ENCODE measurements at regions not wholly inside any gene's neighbourhood (a gene's known extent, or its start where the extent isn't known, plus 50 kb on each side); places are given as distances from the start of the nearest gene placed in this dataset.
A peak's percentile ranks its signal among the peaks of the same experiment; 100 is the strongest.

DNA sequence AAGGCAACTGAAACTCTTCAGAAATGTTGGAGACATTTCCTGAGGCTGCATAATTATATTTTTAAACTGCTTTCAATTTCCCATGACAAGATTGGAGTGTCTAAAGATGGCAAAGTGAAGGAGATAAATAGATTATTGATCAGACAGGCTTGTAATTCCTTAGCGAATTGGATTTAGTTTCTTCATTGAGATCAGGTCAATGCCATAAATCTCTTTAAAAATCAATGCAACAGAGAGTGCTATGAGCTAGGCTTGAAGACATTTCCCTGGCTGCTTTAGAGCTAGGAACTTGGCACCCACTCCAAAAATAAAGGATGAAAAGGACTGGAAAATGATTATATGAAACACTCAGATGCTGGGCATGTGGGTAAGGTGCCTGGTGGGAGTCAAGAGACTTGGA is 828.4 kb downstream of the TLR4 start:
- FAIRE-seq: no peak

- no peak for FAIRE-seq
Measured at GRCh38 chr9:118533101-118533500, 828.9 kb downstream of the TLR4 start.

DNA sequence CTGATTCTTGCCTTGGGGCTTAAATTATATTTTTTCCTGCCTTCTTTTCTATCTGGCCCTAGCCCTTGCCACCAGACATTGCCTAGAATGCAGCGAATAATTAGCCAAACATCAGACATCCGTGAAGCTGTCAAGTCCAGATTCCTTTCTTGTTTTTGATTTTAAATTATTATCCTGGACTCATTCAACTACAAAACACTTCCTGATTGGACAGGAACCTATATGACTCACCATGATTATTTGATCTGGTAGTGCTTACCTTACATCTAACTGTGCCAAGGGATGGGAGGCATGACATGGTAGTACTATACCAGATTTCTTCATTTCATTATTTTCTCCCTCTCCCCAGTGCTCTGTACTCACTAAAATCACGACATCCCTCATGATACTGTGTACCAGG is 829.6 kb downstream of the TLR4 start:
- no peak for FAIRE-seq

- FAIRE-seq: no peak
Measured at GRCh38 chr9:118536153-118536552, 832.0 kb downstream of the TLR4 start.

GRCh38 chr9:118538959-118539358 is 830.3 kb downstream of the BRINP1 start:
- FAIRE-seq: no peak

DNA sequence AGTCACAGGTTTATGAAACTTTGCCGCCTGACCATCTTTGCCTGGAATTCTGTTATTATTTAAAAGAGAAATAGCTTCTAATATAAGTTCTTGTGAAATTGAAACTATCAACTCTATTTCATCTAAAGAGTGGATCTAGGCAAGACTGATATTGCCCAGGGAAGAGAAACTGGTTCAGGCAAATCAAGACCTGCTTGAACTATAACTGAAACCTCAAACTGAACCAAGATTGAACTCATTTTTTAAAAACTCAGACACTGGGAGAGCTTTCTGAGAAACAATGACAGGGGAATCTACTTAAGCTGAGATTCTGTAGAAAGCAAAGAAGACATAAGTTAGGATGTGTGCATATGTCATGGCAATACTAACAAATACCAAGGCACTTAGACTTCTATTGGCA is 815.8 kb downstream of the BRINP1 start:
- FAIRE-seq: no peak

DNA sequence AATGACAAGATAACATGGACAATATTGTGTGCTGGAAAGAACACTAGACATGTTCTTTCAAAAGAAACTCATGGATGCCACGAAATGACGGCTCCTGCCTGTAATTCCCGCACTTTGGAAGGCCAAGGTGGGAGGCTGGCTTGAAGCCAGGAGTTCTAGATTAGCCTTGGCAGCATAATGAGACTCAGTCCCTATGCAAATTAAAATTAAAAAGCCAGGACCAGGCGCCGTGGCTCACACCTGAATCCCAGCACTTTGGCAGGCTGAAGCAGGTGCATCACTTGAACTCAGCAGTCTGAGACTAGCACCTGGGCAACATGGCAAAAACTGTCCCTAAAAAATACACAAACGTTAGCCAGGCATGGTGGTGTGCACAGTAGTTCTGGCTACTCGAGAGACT is 814.2 kb downstream of the BRINP1 start:
- no peak for FAIRE-seq

DNA sequence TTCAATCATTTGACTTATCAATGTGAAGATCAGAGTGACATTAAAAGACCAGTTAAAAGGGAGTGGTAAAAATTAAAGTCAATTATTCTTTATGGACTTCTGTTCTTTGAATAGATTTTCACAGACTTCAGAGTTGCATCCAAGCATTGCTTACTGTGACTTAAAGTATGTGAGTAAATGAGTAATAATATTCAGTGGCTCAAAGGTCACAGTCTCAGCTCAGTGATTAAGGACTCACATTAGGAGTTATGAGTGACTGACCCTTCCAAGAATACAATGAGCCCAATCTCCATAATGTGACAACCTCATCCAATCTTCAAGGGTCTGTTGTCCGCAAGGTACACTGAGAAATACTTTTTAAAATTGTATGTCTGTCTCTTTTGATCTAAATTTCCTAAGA is 811.2 kb downstream of the BRINP1 start:
- no peak for FAIRE-seq

- FAIRE-seq: no peak
Measured at GRCh38 chr9:118558891-118559290, 810.3 kb downstream of the BRINP1 start.

DNA sequence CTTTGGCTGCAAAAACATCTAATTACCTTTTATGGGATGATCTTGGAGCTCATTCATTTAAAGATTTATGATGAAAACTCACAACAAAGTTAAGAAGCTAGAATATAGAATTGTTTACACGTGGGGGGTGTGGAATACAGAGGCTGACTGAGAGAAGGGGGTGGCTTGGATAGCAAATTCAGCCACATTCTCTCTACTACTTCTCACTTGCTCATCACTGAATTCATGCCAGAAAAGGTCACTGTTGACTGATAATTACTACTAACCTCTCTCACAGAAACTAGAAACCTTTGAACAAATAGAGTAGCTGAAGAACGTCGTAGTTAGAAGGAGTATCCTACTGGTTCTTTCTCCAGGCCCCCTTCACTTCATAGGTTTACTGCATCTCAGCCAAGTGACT is 808.2 kb downstream of the BRINP1 start:
- no peak for FAIRE-seq

GRCh38 chr9:118563677-118564076 is 805.6 kb downstream of the BRINP1 start:
- no peak for FAIRE-seq

DNA sequence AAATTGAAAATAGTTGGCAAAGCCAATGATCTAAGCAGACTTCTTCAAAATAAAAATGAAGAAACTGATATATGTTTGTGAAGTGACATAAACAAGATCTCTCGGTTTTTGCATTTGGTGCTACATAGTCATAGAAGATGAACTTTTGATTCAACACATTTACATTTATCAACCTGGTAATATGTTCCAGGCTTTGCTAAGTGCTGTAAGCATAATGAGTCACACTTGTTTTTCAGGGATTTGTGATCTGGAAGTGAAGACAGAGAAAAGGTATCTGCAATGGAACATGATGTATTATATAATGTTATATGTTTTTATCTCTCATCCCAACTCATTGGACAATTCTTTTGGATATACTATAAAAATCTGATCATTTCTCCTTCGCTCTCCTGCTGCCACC is 801.4 kb downstream of the BRINP1 start:
- no peak for FAIRE-seq

- no peak for FAIRE-seq
Measured at GRCh38 chr9:118568704-118569103, 800.5 kb downstream of the BRINP1 start.

GRCh38 chr9:118569148-118569547 is 800.1 kb downstream of the BRINP1 start:
- no peak for FAIRE-seq

GRCh38 chr9:118570066-118570465 is 799.2 kb downstream of the BRINP1 start:
- no peak for FAIRE-seq

DNA sequence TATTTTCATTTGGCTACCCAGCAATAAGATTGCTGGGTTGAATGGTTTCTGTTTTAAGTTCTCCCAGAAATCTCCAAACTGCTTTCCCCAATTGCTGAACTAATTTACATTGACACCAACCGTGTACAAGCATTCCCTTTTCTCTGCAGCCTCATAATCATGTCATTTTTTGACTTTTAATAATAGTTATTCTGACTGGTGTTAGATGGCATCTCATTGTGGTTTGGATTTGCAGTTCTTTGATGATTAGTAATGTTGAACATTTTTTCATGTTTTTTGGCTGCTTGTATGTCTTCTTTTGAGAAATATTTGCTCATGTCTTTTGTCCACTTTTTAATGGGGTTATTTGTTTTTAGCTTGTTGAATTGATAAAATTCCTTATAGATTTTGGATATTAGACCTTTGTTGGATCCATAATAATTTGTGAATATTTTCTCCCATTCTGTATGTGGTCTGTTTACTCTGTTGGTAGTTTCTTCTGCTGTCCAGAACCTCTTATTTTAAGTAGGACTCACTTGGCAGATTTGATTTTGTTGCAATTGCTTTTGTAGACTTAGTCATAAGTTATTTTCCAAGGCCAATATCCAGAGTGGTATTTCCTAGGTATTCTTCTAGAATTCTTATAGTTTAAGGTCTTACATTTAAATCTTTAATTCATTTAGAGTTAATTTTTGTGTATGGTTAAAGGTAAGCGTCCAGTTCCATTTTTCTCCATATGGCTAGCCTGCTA is 793.7 kb downstream of the BRINP1 start:
- no peak for FAIRE-seq

- FAIRE-seq: no peak
Measured at GRCh38 chr9:118577121-118577520, 792.1 kb downstream of the BRINP1 start.

DNA sequence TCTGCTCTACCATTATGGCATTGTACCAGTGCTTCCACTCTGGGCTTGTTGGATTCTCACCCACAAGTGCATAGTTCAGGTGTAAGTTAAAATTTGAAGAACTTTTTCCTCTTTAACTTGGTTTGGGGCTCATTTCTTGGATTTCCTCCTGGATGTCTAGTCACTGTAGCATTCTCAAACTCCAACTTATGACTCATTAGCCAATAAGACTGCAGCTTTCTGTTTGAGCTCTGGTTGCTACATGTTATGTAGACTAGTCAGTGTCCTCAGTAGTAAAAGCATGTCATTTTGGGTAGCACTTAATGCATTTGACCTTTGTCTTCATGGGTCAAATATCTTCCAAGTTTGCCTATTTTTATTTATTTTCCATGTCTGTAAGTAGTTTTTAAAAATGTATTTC is 790.8 kb downstream of the BRINP1 start:
- FAIRE-seq: no peak

GRCh38 chr9:118583414-118583813 is 785.8 kb downstream of the BRINP1 start:
- no peak for FAIRE-seq

GRCh38 chr9:118586978-118587377 is 782.3 kb downstream of the BRINP1 start:
- no peak for FAIRE-seq

DNA sequence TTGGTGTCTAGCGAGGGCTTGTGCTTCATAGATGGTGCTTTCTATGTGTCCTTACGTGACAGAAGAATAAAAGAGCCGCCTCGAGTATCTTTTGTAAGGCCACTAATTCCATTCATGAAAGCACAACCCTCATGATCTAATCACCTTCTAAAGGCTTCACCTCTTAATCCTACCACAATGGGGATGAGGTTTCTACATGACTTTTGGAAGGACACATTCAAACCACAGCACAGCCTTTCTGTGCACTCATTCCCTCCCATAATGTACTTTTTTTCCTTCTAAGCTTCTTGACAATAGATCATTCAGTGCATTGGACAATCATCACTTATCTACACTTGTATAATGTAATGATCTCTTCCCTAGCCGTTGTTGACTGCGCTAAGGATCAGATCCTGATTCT is 774.8 kb downstream of the BRINP1 start:
- no peak for FAIRE-seq

GRCh38 chr9:118595719-118596305 is 773.4 kb downstream of the BRINP1 start:
- no peak for FAIRE-seq

DNA sequence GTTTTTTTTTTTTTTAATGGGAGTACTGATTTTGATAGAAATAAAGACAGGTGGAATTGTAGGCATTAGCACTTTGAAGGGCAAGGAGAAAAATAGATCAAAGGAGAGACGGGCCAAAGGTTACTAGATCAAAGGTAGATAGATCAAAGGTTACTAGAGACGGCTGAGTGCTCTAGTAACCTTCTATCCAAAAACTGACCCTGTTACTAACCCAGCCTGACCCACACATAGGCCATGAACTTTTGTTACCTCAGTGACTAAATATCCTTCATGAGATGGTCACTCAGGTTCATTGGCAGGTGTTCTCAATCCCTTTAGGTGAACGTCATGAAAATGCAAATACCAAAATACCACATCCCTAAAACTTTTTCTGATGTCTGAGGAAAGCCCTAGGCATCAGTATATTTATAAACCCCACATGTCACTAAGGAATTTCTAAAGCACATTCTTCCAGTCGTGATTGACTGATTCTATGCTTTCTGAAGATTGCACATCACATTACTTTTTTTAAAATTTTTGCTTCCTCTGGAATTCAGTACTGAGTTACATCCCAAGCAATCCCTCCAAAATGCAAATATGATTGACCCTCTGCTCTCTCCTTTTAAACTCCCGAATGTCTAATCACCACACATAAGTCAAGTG is 772.7 kb downstream of the BRINP1 start:
- FAIRE-seq: no peak

GRCh38 chr9:118606668-118607067 is 762.6 kb downstream of the BRINP1 start:
- FAIRE-seq: peak; percentile 66
